OCI-LY1 (cell line): ENCODE measurements at regions not wholly inside any gene's neighbourhood (a gene's known extent, or its start where the extent isn't known, plus 50 kb on each side); places are given as distances from the start of the nearest gene placed in this dataset.

Experiments
- H2AFZ ChIP-seq: fragments of 200-600 bp; sonication (generic), shearing (Covaris generic); 2 replicates; pipeline ENCODE4 v1.6.0; 2014; ENCODE audit warnings: antibody characterized with exemption, mild to moderate bottlenecking, low read length
- H3F3A ChIP-seq: fragments of 200-600 bp; sonication (generic), shearing (Covaris generic); 2 replicates; pipeline ENCODE4 v1.6.0; 2014; ENCODE audit warnings: mild to moderate bottlenecking, antibody characterized with exemption, low read length, moderate library complexity; ENCODE audit not compliant: insufficient read depth
- H3K27ac ChIP-seq: fragments of 200-600 bp; sonication (generic); 2 replicates; pipeline ENCODE4 v1.5.1; 2014; ENCODE audit warnings: low read length, mixed run types, mild to moderate bottlenecking, low read depth; ENCODE audit not compliant: poor library complexity, severe bottlenecking
- H3K27me3 ChIP-seq: fragments of 200-600 bp; sonication (generic); 2 replicates; pipeline ENCODE4 v1.6.0; 2014; ENCODE audit warnings: antibody characterized with exemption, mild to moderate bottlenecking, low read length, moderate library complexity; ENCODE audit not compliant: insufficient read depth
- H3K36me3 ChIP-seq: fragments of 200-600 bp; sonication (generic); 2 replicates; pipeline ENCODE4 v1.6.1; 2014; ENCODE audit warnings: mild to moderate bottlenecking, antibody characterized with exemption, low read length, moderate library complexity, mixed read lengths; ENCODE audit not compliant: insufficient read depth
- H3K4me1 ChIP-seq: fragments of 200-600 bp; sonication (generic); 2 replicates; pipeline ENCODE4 v1.5.1; 2014; ENCODE audit warnings: mild to moderate bottlenecking, low read length, moderate library complexity; ENCODE audit not compliant: insufficient read depth, severe bottlenecking
- H3K4me2 ChIP-seq: fragments of 200-600 bp; sonication (generic), shearing (Covaris generic); 2 replicates; pipeline ENCODE4 v1.6.1; 2014; ENCODE audit warnings: low read length
- H3K4me3 ChIP-seq: fragments of 200-600 bp; sonication (generic); 2 replicates; pipeline ENCODE4 v1.5.1; 2014; ENCODE audit warnings: low read length, low read depth, mild to moderate bottlenecking, mixed read lengths; ENCODE audit not compliant: poor library complexity, severe bottlenecking
- H3K79me2 ChIP-seq: fragments of 200-600 bp; shearing (Covaris generic); 2 replicates; pipeline ENCODE4 v1.6.1; 2016; ENCODE audit warnings: mixed run types, low read length, mixed read lengths; ENCODE audit not compliant: insufficient read depth
- H3K9ac ChIP-seq: fragments of 200-600 bp; sonication (generic), shearing (Covaris generic); 2 replicates; pipeline ENCODE4 v1.6.1; 2014; ENCODE audit warnings: mild to moderate bottlenecking, low read length, mixed read lengths
- H3K9me2 ChIP-seq: fragments of 200-600 bp; sonication (generic), shearing (Covaris generic); 2 replicates; pipeline ENCODE4 v1.6.1; 2014; ENCODE audit warnings: low read depth, mild to moderate bottlenecking, low read length, mixed read lengths
- H3K9me3 ChIP-seq: fragments of 200-600 bp; shearing (Covaris generic); 2 replicates; pipeline ENCODE4 v1.6.1; 2014; ENCODE audit warnings: low read length, mixed read lengths
- H4K20me1 ChIP-seq: fragments of 200-600 bp; sonication (generic), shearing (Covaris generic); 2 replicates; pipeline ENCODE4 v1.6.0; 2016; ENCODE audit warnings: mild to moderate bottlenecking, low read length; ENCODE audit not compliant: insufficient read depth
- EZH2 ChIP-seq: fragments of 200-600 bp; sonication (generic), shearing (Covaris generic); IDR thresholded peaks from 2 replicates; pipeline ENCODE4 v1.8.0; 2017; ENCODE audit warnings: borderline replicate concordance, mixed run types, mild to moderate bottlenecking, antibody characterized with exemption, low read length, moderate library complexity, mixed read lengths
- TF ChIP-seq, protein P1 (sequence below): fragments of 200-600 bp; sonication (generic), shearing (Covaris generic); IDR thresholded peaks from 2 replicates; pipeline ENCODE4 v1.5.1; 2017; ENCODE audit warnings: mild to moderate bottlenecking, antibody characterized with exemption, low read length, moderate library complexity, mixed read lengths

DNA sequence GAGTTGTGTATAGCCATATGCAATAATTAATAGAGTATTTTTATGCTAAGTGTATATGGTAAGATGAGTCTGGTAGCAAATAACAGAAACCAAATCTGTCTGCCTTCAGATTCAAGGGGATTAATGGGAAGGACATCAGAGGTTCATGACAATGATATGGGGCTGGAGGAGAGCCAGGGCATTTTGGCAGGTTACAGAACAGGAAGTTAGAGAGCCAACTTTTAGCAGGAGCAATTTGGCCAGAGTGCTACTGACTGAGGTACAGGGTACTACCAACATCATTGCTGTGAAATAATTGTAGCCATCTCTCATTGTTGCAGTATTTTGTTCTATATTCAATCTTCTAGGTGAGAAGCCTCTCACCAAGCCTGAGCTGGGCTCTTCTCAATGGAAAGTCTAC lies 210.9 kb upstream of the FAM47A start:
- no peak overlapping the region for H3K4me3 ChIP-seq

DNA sequence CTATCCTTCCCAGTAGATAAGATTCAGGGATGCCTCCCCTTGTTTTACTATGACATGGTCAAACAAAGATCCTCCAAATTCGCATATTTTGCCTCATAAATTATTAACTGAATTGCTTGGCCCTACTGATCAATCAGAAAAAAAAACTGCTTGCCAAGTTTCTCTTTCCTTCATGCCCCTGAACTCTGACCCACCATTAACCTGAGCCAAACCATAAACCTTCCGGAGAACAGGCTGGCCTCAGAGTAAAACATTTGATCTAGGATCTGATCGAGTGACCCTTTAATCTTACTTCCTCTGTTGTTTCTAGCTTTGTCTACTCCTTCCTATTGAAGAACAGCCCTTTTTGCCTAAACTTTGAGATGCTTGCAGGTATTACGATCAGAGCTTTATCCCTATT lies 209.7 kb upstream of the FAM47A start:
- Histone ChIP-seq H4K20me1 (no peaks in the 10 kb centered on the region), H2AFZ (no peak overlapping the region), H3K4me2 (no peak overlapping the region), H3K4me1 (no peaks in the 10 kb centered on the region), H3K9me2 (no peaks in the 10 kb centered on the region), H3F3A (no peaks in the 10 kb centered on the region), H3K9me3 (no peaks in the 10 kb centered on the region), H3K27me3 (no peaks in the 10 kb centered on the region), H3K9ac (no peak overlapping the region), H3K27ac (no peak overlapping the region), H3K36me3 (no peaks in the 10 kb centered on the region), H3K79me2 (no peaks in the 10 kb centered on the region), H3K4me3 (no peak overlapping the region)
- no peak for TF ChIP-seq EZH2
- TF ChIP-seq, protein P1, sequence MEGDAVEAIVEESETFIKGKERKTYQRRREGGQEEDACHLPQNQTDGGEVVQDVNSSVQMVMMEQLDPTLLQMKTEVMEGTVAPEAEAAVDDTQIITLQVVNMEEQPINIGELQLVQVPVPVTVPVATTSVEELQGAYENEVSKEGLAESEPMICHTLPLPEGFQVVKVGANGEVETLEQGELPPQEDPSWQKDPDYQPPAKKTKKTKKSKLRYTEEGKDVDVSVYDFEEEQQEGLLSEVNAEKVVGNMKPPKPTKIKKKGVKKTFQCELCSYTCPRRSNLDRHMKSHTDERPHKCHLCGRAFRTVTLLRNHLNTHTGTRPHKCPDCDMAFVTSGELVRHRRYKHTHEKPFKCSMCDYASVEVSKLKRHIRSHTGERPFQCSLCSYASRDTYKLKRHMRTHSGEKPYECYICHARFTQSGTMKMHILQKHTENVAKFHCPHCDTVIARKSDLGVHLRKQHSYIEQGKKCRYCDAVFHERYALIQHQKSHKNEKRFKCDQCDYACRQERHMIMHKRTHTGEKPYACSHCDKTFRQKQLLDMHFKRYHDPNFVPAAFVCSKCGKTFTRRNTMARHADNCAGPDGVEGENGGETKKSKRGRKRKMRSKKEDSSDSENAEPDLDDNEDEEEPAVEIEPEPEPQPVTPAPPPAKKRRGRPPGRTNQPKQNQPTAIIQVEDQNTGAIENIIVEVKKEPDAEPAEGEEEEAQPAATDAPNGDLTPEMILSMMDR, result no peak

More for the DNA sequence above, 210.9 kb upstream of the FAM47A start:
- Histone ChIP-seq H4K20me1 (no peaks in the 10 kb centered on the region), H2AFZ (no peak overlapping the region), H3K79me2 (no peaks in the 10 kb centered on the region), H3F3A (no peaks in the 10 kb centered on the region), H3K36me3 (no peaks in the 10 kb centered on the region), H3K27me3 (no peaks in the 10 kb centered on the region), H3K27ac (no peak overlapping the region), H3K9me3 (no peaks in the 10 kb centered on the region), H3K9me2 (no peaks in the 10 kb centered on the region), H3K4me2 (no peak overlapping the region), H3K4me1 (no peaks in the 10 kb centered on the region), H3K9ac (no peak overlapping the region)
- no peak for TF ChIP-seq EZH2
- TF ChIP-seq, protein P1, result no peak

DNA sequence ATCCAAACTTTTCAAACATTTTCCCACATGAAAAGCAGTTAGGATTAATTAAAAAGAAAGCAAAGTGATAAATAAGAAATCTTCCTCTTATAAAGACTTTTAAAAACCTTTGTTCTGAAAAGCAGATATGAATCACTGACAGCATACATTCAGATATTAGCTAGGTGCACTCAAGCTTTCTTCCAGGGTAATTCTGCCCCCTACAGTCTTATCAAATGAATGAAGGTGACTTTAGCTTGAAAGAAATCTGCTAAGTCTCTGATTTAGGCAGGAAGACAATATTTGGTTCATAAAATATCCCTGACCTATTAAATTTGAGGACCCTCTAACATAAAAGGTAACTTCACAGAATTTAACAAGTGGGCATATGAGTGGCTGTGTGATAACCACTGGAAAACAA lies 209.1 kb upstream of the FAM47A start:
- Histone ChIP-seq H3K9ac (no peak overlapping the region), H3K4me2 (no peak overlapping the region), H2AFZ (no peak overlapping the region), H3K9me3 (no peaks in the 10 kb centered on the region), H3K36me3 (no peaks in the 10 kb centered on the region), H3K79me2 (no peaks in the 10 kb centered on the region), H3K27me3 (no peaks in the 10 kb centered on the region), H3K9me2 (no peaks in the 10 kb centered on the region), H3K27ac (no peak overlapping the region), H3K4me3 (no peak overlapping the region), H3F3A (no peaks in the 10 kb centered on the region), H3K4me1 (no peaks in the 10 kb centered on the region), H4K20me1 (no peaks in the 10 kb centered on the region)
- TF ChIP-seq, protein P1, result peak; percentile 10; the same call in 1 of the 2 replicates
- no peak for TF ChIP-seq EZH2
